ENCODE measurements at regions not wholly inside any gene's neighbourhood (a gene's known extent, or its start where the extent isn't known, plus 50 kb on each side); places are given as distances from the start of the nearest gene placed in this dataset.

DNA sequence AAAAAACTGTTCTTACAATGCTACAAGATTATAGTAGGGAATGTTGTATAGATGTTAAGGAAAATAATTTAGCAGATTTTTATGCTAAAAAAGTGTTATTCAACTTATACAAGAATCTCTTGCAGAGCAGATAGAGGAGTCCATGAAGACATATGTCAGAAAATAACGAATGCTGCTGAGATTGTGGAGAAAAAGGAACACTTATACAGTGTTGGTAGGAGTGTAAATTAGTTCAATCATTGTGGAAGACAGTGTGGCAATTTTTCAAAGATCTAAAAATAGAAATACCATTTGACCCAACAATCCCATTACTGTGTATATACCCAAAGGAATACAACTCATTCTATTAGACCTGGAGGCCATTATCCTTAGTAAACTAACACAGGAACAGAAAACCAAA, 286.2 kb upstream of the OLFM3 start:
- DNase-seq (ENCODE audit: low spot score): no peak
- no peaks in the 10 kb centered on the region for H3K36me3 Mint-ChIP-seq (ENCODE audit: low read depth)
- TF ChIP-seq, protein P1, sequence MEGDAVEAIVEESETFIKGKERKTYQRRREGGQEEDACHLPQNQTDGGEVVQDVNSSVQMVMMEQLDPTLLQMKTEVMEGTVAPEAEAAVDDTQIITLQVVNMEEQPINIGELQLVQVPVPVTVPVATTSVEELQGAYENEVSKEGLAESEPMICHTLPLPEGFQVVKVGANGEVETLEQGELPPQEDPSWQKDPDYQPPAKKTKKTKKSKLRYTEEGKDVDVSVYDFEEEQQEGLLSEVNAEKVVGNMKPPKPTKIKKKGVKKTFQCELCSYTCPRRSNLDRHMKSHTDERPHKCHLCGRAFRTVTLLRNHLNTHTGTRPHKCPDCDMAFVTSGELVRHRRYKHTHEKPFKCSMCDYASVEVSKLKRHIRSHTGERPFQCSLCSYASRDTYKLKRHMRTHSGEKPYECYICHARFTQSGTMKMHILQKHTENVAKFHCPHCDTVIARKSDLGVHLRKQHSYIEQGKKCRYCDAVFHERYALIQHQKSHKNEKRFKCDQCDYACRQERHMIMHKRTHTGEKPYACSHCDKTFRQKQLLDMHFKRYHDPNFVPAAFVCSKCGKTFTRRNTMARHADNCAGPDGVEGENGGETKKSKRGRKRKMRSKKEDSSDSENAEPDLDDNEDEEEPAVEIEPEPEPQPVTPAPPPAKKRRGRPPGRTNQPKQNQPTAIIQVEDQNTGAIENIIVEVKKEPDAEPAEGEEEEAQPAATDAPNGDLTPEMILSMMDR (IDR thresholded peaks at IDR 0.05): no peak
- peaks cover 10% of the 10 kb centered on the region for H3K27me3 Mint-ChIP-seq (ENCODE audit: low read depth)
- no peak overlapping the region for H3K4me3 Mint-ChIP-seq (ENCODE audit: unreplicated experiment)
- no peaks in the 10 kb centered on the region for H3K4me1 Mint-ChIP-seq (ENCODE audit: low read depth)
- no peak overlapping the region for H3K27ac Mint-ChIP-seq (ENCODE audit: unreplicated experiment)
- H3K9me3 Mint-ChIP-seq (ENCODE audit: low read depth): peaks cover 17% of the 10 kb centered on the region

DNA sequence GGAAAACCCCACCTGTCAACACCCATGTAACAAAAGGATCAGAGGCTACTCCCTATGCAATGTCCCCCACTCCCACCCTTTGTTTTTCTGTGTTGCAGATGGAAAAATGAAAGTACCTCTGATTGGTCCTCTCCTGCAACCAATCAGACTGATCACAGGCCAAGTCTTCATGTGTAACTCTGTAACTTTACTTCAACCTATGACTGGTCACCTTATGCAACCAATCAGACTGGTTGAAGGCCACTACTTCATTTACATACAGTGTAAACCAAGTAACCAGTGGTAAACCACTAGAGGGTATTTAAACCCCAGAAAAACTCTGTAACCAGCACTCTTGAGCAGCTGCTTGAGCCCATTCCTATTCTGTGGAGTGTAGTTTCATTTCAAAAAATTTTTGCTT, 266.3 kb upstream of the OLFM3 start:
- TF ChIP-seq, protein P1 (IDR thresholded peaks at IDR 0.05): no peak
- Mint-ChIP-seq H3K36me3 (ENCODE audit: low read depth) (no peaks in the 10 kb centered on the region), H3K27ac (ENCODE audit: unreplicated experiment) (no peak overlapping the region), H3K4me1 (ENCODE audit: low read depth) (no peaks in the 10 kb centered on the region), H3K27me3 (ENCODE audit: low read depth) (no peaks in the 10 kb centered on the region), H3K9me3 (ENCODE audit: low read depth) (no peaks in the 10 kb centered on the region), H3K4me3 (ENCODE audit: unreplicated experiment) (no peak overlapping the region)
- DNase-seq (ENCODE audit: low spot score): no peak

- Mint-ChIP-seq H3K36me3 (ENCODE audit: low read depth) (no peaks in the 10 kb centered on the region), H3K9me3 (ENCODE audit: low read depth) (no peaks in the 10 kb centered on the region), H3K27ac (ENCODE audit: unreplicated experiment) (no peak overlapping the region), H3K27me3 (ENCODE audit: low read depth) (peaks cover 4% of the 10 kb centered on the region), H3K4me1 (ENCODE audit: low read depth) (no peaks in the 10 kb centered on the region), H3K4me3 (ENCODE audit: unreplicated experiment) (no peak overlapping the region)
- no peak for DNase-seq (ENCODE audit: low spot score)
- TF ChIP-seq, protein P1 (IDR thresholded peaks at IDR 0.05): no peak
Measured at GRCh38 chr1:102252731-102253505, 256.2 kb upstream of the OLFM3 start.

- Mint-ChIP-seq H3K36me3 (ENCODE audit: low read depth) (no peaks in the 10 kb centered on the region), H3K4me1 (ENCODE audit: low read depth) (no peaks in the 10 kb centered on the region), H3K27ac (ENCODE audit: unreplicated experiment) (no peak overlapping the region), H3K9me3 (ENCODE audit: low read depth) (no peaks in the 10 kb centered on the region), H3K27me3 (ENCODE audit: low read depth) (peaks cover 12% of the 10 kb centered on the region), H3K4me3 (ENCODE audit: unreplicated experiment) (no peak overlapping the region)
- TF ChIP-seq, protein P1 (IDR thresholded peaks at IDR 0.05): no peak
- no peak for DNase-seq (ENCODE audit: low spot score)
Measured at GRCh38 chr1:102241431-102242338, 245.0 kb upstream of the OLFM3 start.

- Mint-ChIP-seq H3K4me1 (ENCODE audit: low read depth) (no peaks in the 10 kb centered on the region), H3K27ac (ENCODE audit: unreplicated experiment) (no peak overlapping the region), H3K36me3 (ENCODE audit: low read depth) (no peaks in the 10 kb centered on the region), H3K4me3 (ENCODE audit: unreplicated experiment) (no peak overlapping the region), H3K9me3 (ENCODE audit: low read depth) (peaks cover 4% of the 10 kb centered on the region), H3K27me3 (ENCODE audit: low read depth) (peaks cover 11% of the 10 kb centered on the region)
- TF ChIP-seq, protein P1 (IDR thresholded peaks at IDR 0.05): no peak
- no peak for DNase-seq (ENCODE audit: low spot score)
Measured at GRCh38 chr1:102239247-102239646, 242.5 kb upstream of the OLFM3 start.
